BE2C (cell line): ENCODE measurements at regions not wholly inside any gene's neighbourhood (a gene's known extent, or its start where the extent isn't known, plus 50 kb on each side); places are given as distances from the start of the nearest gene placed in this dataset.
A peak's percentile ranks its signal among the peaks of the same experiment; 100 is the strongest.

Source experiments
- DNase-seq: peaks from one replicate; pipeline ENCODE4 v3.0.0-alpha.2; 2020
- H3K27me3 ChIP-seq: fragments of 250-450 bp; sonication (Bioruptor Pico); 2 replicates; pipeline ENCODE4 v1.5.1; 2020; ENCODE audit warnings: mild to moderate bottlenecking
- H3K36me3 ChIP-seq: fragments of 250-450 bp; sonication (Bioruptor Pico); 2 replicates; pipeline ENCODE4 v1.5.1; 2020; ENCODE audit warnings: mild to moderate bottlenecking
- H3K4me1 ChIP-seq: fragments of 250-450 bp; sonication (Bioruptor Pico); 2 replicates; pipeline ENCODE4 v1.5.1; 2020
- H3K4me3 ChIP-seq: 2 replicates; pipeline ENCODE4 v1.5.1; 2011; ENCODE audit warnings: low read depth, low read length
- H3K9me3 ChIP-seq: fragments of 250-450 bp; sonication (Bioruptor Pico); 2 replicates; pipeline ENCODE4 v1.5.1; 2020
- TF ChIP-seq, protein P1 (sequence below): IDR thresholded peaks from 2 replicates; pipeline ENCODE4 v1.5.1; 2012; ENCODE audit warnings: mild to moderate bottlenecking, low read depth, low read length

DNA sequence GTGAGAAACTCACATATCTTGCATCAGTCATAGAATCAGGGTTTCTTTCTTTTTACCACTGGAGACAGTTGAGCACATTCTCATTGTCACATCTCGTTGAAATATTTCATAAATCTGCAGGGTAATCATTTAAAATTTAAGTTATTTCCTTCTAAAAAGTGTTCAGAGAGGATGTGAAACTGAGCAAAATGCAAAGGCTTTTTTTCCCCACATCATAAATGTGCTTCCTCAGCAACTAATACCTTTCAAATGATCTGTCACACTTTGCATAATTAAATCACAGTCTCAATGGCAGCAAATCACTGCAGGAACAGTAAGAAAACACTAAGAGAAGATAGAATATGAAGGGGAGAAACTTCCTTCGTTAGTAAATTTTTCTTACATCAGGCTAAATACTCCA lies 187.5 kb downstream of the EVX1 start:
- Histone ChIP-seq H3K4me3 (no peak overlapping the region), H3K36me3 (no peaks in the 10 kb centered on the region), H3K9me3 (no peaks in the 10 kb centered on the region), H3K27me3 (no peaks in the 10 kb centered on the region), H3K4me1 (no peaks in the 10 kb centered on the region; the same call in 1 of the 2 replicates)
- TF ChIP-seq, protein P1, sequence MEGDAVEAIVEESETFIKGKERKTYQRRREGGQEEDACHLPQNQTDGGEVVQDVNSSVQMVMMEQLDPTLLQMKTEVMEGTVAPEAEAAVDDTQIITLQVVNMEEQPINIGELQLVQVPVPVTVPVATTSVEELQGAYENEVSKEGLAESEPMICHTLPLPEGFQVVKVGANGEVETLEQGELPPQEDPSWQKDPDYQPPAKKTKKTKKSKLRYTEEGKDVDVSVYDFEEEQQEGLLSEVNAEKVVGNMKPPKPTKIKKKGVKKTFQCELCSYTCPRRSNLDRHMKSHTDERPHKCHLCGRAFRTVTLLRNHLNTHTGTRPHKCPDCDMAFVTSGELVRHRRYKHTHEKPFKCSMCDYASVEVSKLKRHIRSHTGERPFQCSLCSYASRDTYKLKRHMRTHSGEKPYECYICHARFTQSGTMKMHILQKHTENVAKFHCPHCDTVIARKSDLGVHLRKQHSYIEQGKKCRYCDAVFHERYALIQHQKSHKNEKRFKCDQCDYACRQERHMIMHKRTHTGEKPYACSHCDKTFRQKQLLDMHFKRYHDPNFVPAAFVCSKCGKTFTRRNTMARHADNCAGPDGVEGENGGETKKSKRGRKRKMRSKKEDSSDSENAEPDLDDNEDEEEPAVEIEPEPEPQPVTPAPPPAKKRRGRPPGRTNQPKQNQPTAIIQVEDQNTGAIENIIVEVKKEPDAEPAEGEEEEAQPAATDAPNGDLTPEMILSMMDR: no peak
- no peak for DNase-seq

DNA sequence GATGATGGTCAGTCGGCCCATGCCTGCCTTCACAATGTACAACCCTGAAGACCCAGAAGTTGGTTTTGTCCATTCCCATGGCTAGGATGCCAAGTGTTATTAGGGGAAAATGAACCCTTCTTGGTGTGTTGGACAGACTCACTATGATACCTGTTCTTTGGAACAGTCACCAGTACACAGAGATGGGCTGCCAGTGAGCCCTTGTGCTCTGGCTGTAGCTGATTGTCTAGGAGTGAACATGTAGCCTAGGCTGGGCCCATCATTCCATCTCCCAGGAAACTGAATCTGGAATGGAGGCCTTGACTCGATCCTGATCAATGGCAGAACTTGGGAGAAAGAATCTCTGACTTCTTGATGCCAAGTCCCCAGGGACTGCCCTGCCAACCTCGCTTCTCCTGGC lies 188.9 kb downstream of the EVX1 start:
- H3K27me3 ChIP-seq: no peaks in the 10 kb centered on the region
- H3K4me3 ChIP-seq: no peak overlapping the region
- TF ChIP-seq, protein P1: no peak
- no peaks in the 10 kb centered on the region for H3K36me3 ChIP-seq
- no peak for DNase-seq
- no peaks in the 10 kb centered on the region; the same call in 1 of the 2 replicates for H3K4me1 ChIP-seq
- H3K9me3 ChIP-seq: no peaks in the 10 kb centered on the region

DNA sequence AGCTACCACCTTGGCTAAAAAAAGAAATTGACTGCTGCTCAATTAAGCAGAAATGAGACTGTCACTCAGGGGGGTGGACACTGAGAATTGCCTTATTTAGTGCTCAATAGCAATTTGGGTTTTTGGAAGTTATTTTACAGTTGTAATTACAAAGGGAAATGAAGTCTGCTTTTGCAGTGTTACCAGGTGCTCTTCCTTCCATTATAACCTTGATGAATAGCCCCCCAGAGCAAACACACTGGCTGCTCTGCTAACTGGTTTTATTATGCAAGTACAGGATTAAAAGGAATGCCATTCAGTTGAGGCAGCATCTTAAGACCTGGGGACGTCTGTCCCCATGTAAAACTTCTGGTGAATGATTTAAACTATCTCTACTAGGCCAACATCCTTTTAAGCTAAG lies 191.0 kb downstream of the EVX1 start:
- TF ChIP-seq, protein P1: no peak
- Histone ChIP-seq H3K9me3 (no peaks in the 10 kb centered on the region), H3K4me1 (no peaks in the 10 kb centered on the region; the same call in none of the 2 replicates), H3K4me3 (no peak overlapping the region), H3K36me3 (no peaks in the 10 kb centered on the region), H3K27me3 (no peaks in the 10 kb centered on the region)
- no peak for DNase-seq

DNA sequence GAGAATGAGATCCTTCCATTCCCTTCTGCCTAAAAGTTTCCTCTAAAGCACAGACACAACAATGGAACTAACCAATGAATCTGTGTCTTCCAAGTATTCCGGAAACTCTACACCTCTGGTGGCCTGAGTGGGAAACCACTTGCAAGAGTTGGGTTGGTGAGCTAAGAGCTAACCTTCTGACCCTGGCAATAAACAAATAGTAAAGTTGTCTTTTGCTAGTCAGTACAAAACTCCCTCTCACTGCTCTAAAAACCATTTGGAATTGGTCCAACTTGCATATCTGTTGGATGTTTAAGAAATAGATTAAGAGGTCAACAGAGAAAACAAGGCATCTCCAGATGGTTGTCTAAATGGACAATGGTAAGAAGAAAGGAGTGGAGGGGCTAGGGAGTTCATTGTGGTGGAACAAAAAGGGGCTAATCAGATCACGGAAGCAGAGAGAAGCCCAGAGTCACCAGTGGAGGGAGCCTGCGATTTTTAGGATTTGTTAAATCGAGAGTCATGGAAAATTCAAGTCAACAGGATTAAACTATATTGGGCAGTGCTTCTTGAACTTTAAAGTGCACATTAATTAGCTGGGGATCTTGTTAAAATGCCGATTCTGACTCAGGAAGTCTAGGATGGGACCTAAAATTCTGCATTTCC lies 192.3 kb downstream of the EVX1 start:
- DNase-seq: no peak
- no peaks in the 10 kb centered on the region for H3K36me3 ChIP-seq
- H3K4me1 ChIP-seq: no peaks in the 10 kb centered on the region; the same call in none of the 2 replicates
- H3K4me3 ChIP-seq: no peak overlapping the region
- H3K9me3 ChIP-seq: no peaks in the 10 kb centered on the region
- no peaks in the 10 kb centered on the region for H3K27me3 ChIP-seq
- TF ChIP-seq, protein P1: peak; percentile 33

DNA sequence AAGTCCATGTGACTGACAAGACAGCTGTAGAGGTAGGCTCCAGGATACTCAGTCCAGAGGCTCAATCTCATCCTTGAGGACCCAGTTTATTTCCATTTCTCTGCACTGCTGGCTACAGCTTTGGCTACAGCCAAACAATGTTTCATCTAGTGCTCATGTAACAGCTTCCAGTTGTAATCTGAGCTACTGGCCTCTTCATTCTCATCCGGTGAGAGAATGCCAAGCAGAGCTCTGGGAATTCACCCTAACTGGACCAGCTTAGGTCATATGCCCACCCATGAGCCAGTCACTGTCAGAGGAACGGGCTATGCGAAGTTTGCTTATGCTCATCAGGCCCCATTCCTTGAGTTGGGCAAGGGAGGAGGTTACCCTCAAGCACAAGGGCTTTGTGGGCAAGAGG lies 192.9 kb downstream of the EVX1 start:
- H3K27me3 ChIP-seq: no peaks in the 10 kb centered on the region
- H3K9me3 ChIP-seq: no peaks in the 10 kb centered on the region
- H3K36me3 ChIP-seq: no peaks in the 10 kb centered on the region
- H3K4me1 ChIP-seq: no peaks in the 10 kb centered on the region; the same call in none of the 2 replicates
- DNase-seq: no peak
- TF ChIP-seq, protein P1: no peak
- H3K4me3 ChIP-seq: no peak overlapping the region

DNA sequence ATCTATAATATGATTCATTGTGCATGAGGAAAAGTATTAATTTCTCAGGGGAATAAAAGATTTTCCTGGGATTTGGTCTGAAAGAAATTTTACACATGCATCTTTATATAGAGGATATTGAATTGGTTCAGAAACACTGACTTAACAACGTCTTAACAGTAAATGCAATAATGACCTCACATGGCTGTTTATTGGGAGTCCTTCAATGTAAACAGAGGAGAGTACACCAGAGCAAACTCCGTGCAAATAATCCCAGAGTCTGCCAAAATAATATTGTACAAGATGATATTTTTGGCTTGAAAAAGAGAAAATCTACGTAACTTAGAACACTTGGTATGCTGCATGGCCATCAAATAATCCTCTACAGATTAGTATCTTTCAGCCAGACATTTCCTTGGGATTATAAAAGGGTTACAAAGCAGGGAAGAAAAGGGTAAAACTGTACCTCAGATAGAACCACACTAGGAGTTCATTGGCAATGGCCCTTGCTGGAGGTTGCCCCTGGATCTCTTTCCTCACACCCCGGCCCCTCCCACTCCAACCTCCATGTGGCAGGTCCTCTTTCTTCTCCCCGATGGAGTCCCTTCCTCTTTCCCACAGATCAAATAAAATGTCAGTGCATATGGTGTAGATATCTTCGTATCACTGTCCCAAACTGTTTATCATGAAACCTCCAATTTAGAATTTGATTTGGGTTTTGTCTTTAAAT lies 196.4 kb downstream of the EVX1 start:
- no peak overlapping the region for H3K4me3 ChIP-seq
- H3K9me3 ChIP-seq: no peaks in the 10 kb centered on the region
- DNase-seq: no peak
- TF ChIP-seq, protein P1: no peak
- no peaks in the 10 kb centered on the region for H3K36me3 ChIP-seq
- H3K27me3 ChIP-seq: no peaks in the 10 kb centered on the region
- H3K4me1 ChIP-seq: no peaks in the 10 kb centered on the region; the same call in none of the 2 replicates
